LNCaP clone FGC (cell line): ENCODE measurements at regions not wholly inside any gene's neighbourhood (a gene's known extent, or its start where the extent isn't known, plus 50 kb on each side); places are given as distances from the start of the nearest gene placed in this dataset.

Source experiments
- DNase-seq: peaks from one replicate; pipeline ENCODE4 v3.0.0-alpha.2; 2011; ENCODE audit warnings: low read depth
- H3K4me3 ChIP-seq: 2 replicates; pipeline ENCODE4 v1.5.1; 2011; ENCODE audit warnings: mild to moderate bottlenecking, low read depth, low read length, control low read depth
- TF ChIP-seq, protein P1 (sequence below): IDR thresholded peaks from 2 replicates; pipeline ENCODE4 v1.5.1; 2012; ENCODE audit warnings: mild to moderate bottlenecking; ENCODE audit not compliant: control insufficient read depth, insufficient read depth; ENCODE audit errors: extremely low read depth

- H3K4me3 ChIP-seq = no peak overlapping the region
- TF ChIP-seq, protein P1, sequence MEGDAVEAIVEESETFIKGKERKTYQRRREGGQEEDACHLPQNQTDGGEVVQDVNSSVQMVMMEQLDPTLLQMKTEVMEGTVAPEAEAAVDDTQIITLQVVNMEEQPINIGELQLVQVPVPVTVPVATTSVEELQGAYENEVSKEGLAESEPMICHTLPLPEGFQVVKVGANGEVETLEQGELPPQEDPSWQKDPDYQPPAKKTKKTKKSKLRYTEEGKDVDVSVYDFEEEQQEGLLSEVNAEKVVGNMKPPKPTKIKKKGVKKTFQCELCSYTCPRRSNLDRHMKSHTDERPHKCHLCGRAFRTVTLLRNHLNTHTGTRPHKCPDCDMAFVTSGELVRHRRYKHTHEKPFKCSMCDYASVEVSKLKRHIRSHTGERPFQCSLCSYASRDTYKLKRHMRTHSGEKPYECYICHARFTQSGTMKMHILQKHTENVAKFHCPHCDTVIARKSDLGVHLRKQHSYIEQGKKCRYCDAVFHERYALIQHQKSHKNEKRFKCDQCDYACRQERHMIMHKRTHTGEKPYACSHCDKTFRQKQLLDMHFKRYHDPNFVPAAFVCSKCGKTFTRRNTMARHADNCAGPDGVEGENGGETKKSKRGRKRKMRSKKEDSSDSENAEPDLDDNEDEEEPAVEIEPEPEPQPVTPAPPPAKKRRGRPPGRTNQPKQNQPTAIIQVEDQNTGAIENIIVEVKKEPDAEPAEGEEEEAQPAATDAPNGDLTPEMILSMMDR = no peak
- no peak for DNase-seq
Observed at GRCh38 chr15:25493823-25494526, 55.2 kb upstream of the UBE3A start.

GRCh38 chr15:25492315-25492714, 53.5 kb upstream of the UBE3A start:
- no peak for DNase-seq
- H3K4me3 ChIP-seq = no peak overlapping the region
- TF ChIP-seq, protein P1 = no peak
